Left lung (tissue), 4 donors: ENCODE measurements at regions not wholly inside any gene's neighbourhood (a gene's known extent, or its start where the extent isn't known, plus 50 kb on each side); places are given as distances from the start of the nearest gene placed in this dataset.

ENCODE experiments used
- ATAC-seq: fragments of 200-7000 bp; cut with Tn5 transposase; one replicate; pipeline ENCODE4 v1.9.1; 2020; ENCODE audit warnings: moderate library complexity
- DNase-seq, 4 donors: peaks; one replicate each; pipeline ENCODE4 v3.0.0-alpha.2; 2013 to 2020
- H3K27ac ChIP-seq, 2 donors: fragments of 200-600 bp; sonication (generic) in 1 of 2; one replicate each; pipeline versions ENCODE4 v1.5.0 to v1.8.0; 2020 to 2021
- H3K27me3 ChIP-seq, 2 donors: fragments of 200-600 bp; sonication (generic) in 1 of 2; one replicate each; pipeline versions ENCODE4 v1.5.0 to v1.8.0; 2020 to 2021
- H3K36me3 ChIP-seq, 2 donors: fragments of 200-600 bp; sonication (generic) in 1 of 2; one replicate each; pipeline versions ENCODE4 v1.5.0 to v1.8.0; 2020 to 2021
- H3K4me1 ChIP-seq, 2 donors: fragments of 200-600 bp; one replicate each; pipeline ENCODE4 v1.8.0; 2021
- H3K4me3 ChIP-seq, 2 donors: fragments of 200-600 bp; sonication (generic) in 1 of 2; one replicate each; pipeline versions ENCODE4 v1.5.0 to v1.8.0; 2020 to 2021; ENCODE audit warnings: mild to moderate bottlenecking in 1 of 2
- H3K9me3 ChIP-seq, 2 donors: fragments of 200-600 bp; sonication (generic) in 1 of 2; one replicate each; pipeline versions ENCODE4 v1.5.0 to v1.8.0; 2020 to 2021
- CTCF ChIP-seq, 2 donors: fragments of 200-600 bp; sonication (generic) in 1 of 2; IDR thresholded peaks; one replicate each; pipeline versions ENCODE4 v1.5.0 to v1.8.0; 2021; ENCODE audit warnings: antibody characterized with exemption in 2 of 2
- intact Hi-C, 2 donors: fragments of 100-400 bp; cut with DNase I; formaldehyde crosslinking; loops; one replicate each; pipeline versions ENCODE4 v1.11.2 to v1.14.2; 2022
- donor health status: DM: no; HTN: yes; CAD: no.
- donor health status: DM: no; HTN: no; CAD: no.

DNA sequence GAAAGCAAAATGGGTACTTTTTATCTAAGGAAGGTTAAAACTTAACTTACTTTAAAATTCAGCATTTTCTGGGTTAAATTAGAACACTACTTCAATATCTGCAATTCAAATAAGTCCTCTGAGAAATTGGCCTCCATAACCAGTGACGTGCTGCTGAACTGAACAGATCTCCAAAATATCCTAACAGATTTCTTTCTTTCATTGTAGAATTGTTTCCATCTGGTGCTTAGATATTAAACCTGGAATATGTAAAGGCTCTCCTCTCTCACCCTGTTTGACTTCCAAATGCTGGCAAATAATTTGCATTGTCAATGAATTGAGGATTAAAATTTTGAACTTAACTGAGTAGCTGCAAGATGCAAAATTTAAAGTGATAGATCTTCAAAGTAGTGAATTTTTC, 316.9 kb upstream of the CXADR start:
- H3K27ac ChIP-seq = no peak overlapping the region
- peak in 2 of 4 donors; percentile 14 to 32 for DNase-seq
- peaks cover 0 to 19% of the 10 kb centered on the region in 2 donors for H3K9me3 ChIP-seq
- H3K4me1 ChIP-seq = no peaks in the 10 kb centered on the region
- no peak overlapping the region for H3K4me3 ChIP-seq
- H3K36me3 ChIP-seq = no peaks in the 10 kb centered on the region
- ATAC-seq = no peak
- no peaks in the 10 kb centered on the region for H3K27me3 ChIP-seq
- no peak for TF ChIP-seq CTCF (IDR thresholded peaks at IDR 0.05)
- intact Hi-C loops = no loop called here

DNA sequence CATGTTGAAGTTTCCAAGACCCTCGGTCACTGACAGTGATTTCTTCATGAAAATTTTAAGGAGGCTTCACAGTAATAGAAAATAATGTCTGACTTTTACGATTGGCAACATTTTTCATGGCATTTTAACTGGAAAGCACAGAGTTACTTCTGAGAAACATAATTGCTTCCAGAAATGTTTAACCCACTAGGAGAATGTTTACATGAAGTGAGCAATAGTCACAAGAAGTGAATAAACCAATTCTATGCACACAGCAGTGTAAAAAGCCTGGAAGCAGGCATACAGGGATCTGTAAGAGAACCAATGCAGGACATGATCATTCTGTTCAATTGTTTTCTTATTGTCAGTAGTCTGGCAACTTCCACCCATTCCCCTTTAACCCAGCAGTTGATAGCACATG, 316.2 kb upstream of the CXADR start:
- no peaks in the 10 kb centered on the region for H3K27me3 ChIP-seq
- ATAC-seq (no peak), DNase-seq (peak in 1 of 4 donors; percentile 4)
- no peak overlapping the region for H3K4me3 ChIP-seq
- no peak overlapping the region for H3K27ac ChIP-seq
- no peak for TF ChIP-seq CTCF (IDR thresholded peaks at IDR 0.05)
- H3K9me3 ChIP-seq = peaks cover 0 to 12% of the 10 kb centered on the region in 2 donors
- no peaks in the 10 kb centered on the region for H3K4me1 ChIP-seq
- intact Hi-C loops = no loop called here
- H3K36me3 ChIP-seq = no peaks in the 10 kb centered on the region

DNA sequence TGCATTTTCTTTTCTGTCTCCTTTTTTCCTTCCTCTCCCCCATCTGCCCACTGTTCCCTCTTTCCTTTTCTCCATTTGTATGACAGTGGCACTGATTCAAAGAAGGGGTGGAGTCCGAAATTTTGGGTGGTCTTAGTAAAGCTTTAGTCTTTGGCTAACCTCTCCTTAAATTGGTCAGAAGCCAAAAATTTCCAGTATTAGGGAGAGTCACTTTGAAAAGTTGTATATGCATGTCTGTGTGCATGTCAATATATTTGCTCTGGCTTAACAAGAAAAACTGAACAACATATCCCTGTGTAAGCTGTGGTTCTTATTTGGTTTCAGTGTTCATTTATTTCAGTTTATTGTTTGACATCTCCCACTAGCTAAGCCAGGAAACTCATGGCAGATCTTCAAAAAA, 314.8 kb upstream of the CXADR start:
- intact Hi-C loops = no loop called here
- Histone ChIP-seq H3K9me3 (peaks cover 0 to 6% of the 10 kb centered on the region in 2 donors), H3K36me3 (no peaks in the 10 kb centered on the region), H3K4me3 (no peak overlapping the region), H3K4me1 (no peaks in the 10 kb centered on the region), H3K27ac (no peak overlapping the region), H3K27me3 (no peaks in the 10 kb centered on the region)
- TF ChIP-seq CTCF (IDR thresholded peaks at IDR 0.05) = no peak
- ATAC-seq = no peak
- DNase-seq = peak in 2 of 4 donors; percentile 43 to 65

GRCh38 chr21:17200250-17200649, 312.6 kb upstream of the CXADR start:
- no peak for TF ChIP-seq CTCF (IDR thresholded peaks at IDR 0.05)
- H3K27me3 ChIP-seq = no peaks in the 10 kb centered on the region
- no peak overlapping the region for H3K27ac ChIP-seq
- no peak for ATAC-seq
- DNase-seq = no peak
- peaks cover 0 to 12% of the 10 kb centered on the region in 2 donors for H3K9me3 ChIP-seq
- H3K4me3 ChIP-seq = no peak overlapping the region
- intact Hi-C loops = no loop called here
- H3K36me3 ChIP-seq = no peaks in the 10 kb centered on the region
- no peaks in the 10 kb centered on the region for H3K4me1 ChIP-seq

- Histone ChIP-seq H3K4me1 (no peaks in the 10 kb centered on the region), H3K36me3 (no peaks in the 10 kb centered on the region), H3K4me3 (no peak overlapping the region), H3K27ac (no peak overlapping the region), H3K27me3 (no peaks in the 10 kb centered on the region), H3K9me3 (peaks cover 0 to 6% of the 10 kb centered on the region in 2 donors)
- no peak for DNase-seq
- no peak for ATAC-seq
- intact Hi-C loops = no loop called here
- no peak for TF ChIP-seq CTCF (IDR thresholded peaks at IDR 0.05)
These were observed 311.0 kb upstream of the CXADR start for GRCh38 chr21:17201741-17202260.
